Body of pancreas (tissue), 4 donors: ENCODE measurements at regions not wholly inside any gene's neighbourhood (a gene's known extent, or its start where the extent isn't known, plus 50 kb on each side); places are given as distances from the start of the nearest gene placed in this dataset.
A peak's percentile ranks its signal among the peaks of the same experiment; 100 is the strongest.

Experiments used
- ATAC-seq: fragments of 150-250 bp; one replicate; pipeline ENCODE4 v1.9.1; 2016
- DNase-seq, 4 donors: peaks; one replicate each; pipeline ENCODE4 v3.0.0-alpha.2; 2019
- H3K27ac ChIP-seq, 4 donors: fragments of 200-600 bp; sonication (generic); 1 replicate in 3 of 4; 2 replicates in 1 of 4; pipeline versions ENCODE4 v1.5.1 to v1.6.1; 2016 to 2019; ENCODE audit warnings: mild to moderate bottlenecking in 1 of 4, mixed read lengths in 1 of 4, moderate library complexity in 1 of 4
- H3K27me3 ChIP-seq, 2 donors: fragments of 200-600 bp; sonication (generic); one replicate each; pipeline ENCODE4 v1.6.0; 2016; ENCODE audit warnings: mild to moderate bottlenecking in 1 of 2
- H3K36me3 ChIP-seq, 2 donors: fragments of 200-600 bp; sonication (generic); replicated peaks in 1 of 2; 2 replicates each; pipeline ENCODE4 v1.5.1; 2016; ENCODE audit warnings: low read depth in 2 of 2; ENCODE audit not compliant: insufficient read depth in 1 of 2
- H3K4me1 ChIP-seq: fragments of 200-600 bp; sonication (generic); one replicate; pipeline ENCODE4 v1.6.0; 2016
- H3K4me3 ChIP-seq, 2 donors: fragments of 200-600 bp; sonication (generic); 1 replicate in 1 of 2; 2 replicates in 1 of 2; pipeline ENCODE4 v1.5.1; 2016 to 2019
- H3K9me3 ChIP-seq, 3 donors: fragments of 200-600 bp; sonication (generic); 1 replicate in 2 of 3; 2 replicates in 1 of 3; pipeline ENCODE4 v1.5.1; 2016
- POLR2A ChIP-seq, 3 donors: fragments of 450-650 bp; IDR thresholded peaks; one replicate each; pipeline ENCODE4 v1.6.1; 2016; ENCODE audit warnings: antibody characterized with exemption in 3 of 3, mild to moderate bottlenecking in 2 of 3
- WGBS, 2 donors: methylation state at CpG; one replicate each; pipeline ENCODE4 v1.1.5; 2017; 5-methylcytosine and 5-hydroxymethylcytosine counted together
- intact Hi-C: fragments of 100-400 bp; cut with DNase I; formaldehyde crosslinking; loops from one replicate; pipeline ENCODE4 v1.15.1; 2023
- TF ChIP-seq, protein P1 (sequence below), 7 experiments: fragments of 450-650 bp in 4 of 7; fragments of 200-600 bp in 3 of 7; sonication (generic) in 3 of 7; IDR thresholded peaks; one replicate each; pipeline ENCODE4 v1.5.1; 2016 to 2019; ENCODE audit warnings: antibody characterized with exemption in 7 of 7

- TF ChIP-seq, protein P1, sequence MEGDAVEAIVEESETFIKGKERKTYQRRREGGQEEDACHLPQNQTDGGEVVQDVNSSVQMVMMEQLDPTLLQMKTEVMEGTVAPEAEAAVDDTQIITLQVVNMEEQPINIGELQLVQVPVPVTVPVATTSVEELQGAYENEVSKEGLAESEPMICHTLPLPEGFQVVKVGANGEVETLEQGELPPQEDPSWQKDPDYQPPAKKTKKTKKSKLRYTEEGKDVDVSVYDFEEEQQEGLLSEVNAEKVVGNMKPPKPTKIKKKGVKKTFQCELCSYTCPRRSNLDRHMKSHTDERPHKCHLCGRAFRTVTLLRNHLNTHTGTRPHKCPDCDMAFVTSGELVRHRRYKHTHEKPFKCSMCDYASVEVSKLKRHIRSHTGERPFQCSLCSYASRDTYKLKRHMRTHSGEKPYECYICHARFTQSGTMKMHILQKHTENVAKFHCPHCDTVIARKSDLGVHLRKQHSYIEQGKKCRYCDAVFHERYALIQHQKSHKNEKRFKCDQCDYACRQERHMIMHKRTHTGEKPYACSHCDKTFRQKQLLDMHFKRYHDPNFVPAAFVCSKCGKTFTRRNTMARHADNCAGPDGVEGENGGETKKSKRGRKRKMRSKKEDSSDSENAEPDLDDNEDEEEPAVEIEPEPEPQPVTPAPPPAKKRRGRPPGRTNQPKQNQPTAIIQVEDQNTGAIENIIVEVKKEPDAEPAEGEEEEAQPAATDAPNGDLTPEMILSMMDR (IDR thresholded peaks at IDR 0.05), result no peak
- no peak for TF ChIP-seq POLR2A (IDR thresholded peaks at IDR 0.05)
- Histone ChIP-seq H3K27ac (no peak overlapping the region), H3K9me3 (no peaks in the 10 kb centered on the region), H3K36me3 (no peaks in the 10 kb centered on the region), H3K27me3 (no peaks in the 10 kb centered on the region), H3K4me1 (no peaks in the 10 kb centered on the region), H3K4me3 (no peak overlapping the region)
- DNase-seq (no peak), ATAC-seq (no peak)
- intact Hi-C loops, result no loop called here
- 22 to 29% methylated on average over 2 of the region's 2 CpGs for WGBS, 2 donors
Observed at GRCh38 chr3:101938262-101938847, 89.0 kb downstream of the NFKBIZ start.

GRCh38 chr3:101939361-101940049 is 90.2 kb downstream of the NFKBIZ start:
- ATAC-seq (no peak), DNase-seq (no peak)
- Histone ChIP-seq H3K4me1 (no peaks in the 10 kb centered on the region), H3K4me3 (no peak overlapping the region), H3K9me3 (no peaks in the 10 kb centered on the region), H3K27me3 (no peaks in the 10 kb centered on the region), H3K36me3 (no peaks in the 10 kb centered on the region), H3K27ac (no peak overlapping the region)
- TF ChIP-seq, protein P1 (IDR thresholded peaks at IDR 0.05), result no peak
- TF ChIP-seq POLR2A (IDR thresholded peaks at IDR 0.05), result no peak
- intact Hi-C loops, result no loop called here
- WGBS, 2 donors, result 76 to 86% methylated on average over 6 of the region's 6 CpGs

- Histone ChIP-seq H3K9me3 (no peaks in the 10 kb centered on the region), H3K4me1 (no peaks in the 10 kb centered on the region), H3K4me3 (no peak overlapping the region), H3K27ac (no peak overlapping the region), H3K36me3 (no peaks in the 10 kb centered on the region), H3K27me3 (no peaks in the 10 kb centered on the region)
- DNase-seq (peak in 2 of 4 donors; percentile 11 to 56), ATAC-seq (peak; percentile 45)
- intact Hi-C loops, result no loop called here
- TF ChIP-seq POLR2A (IDR thresholded peaks at IDR 0.05), result peak in 1 of 3 donors; percentile 12
- TF ChIP-seq, protein P1 (IDR thresholded peaks at IDR 0.05), result no peak
- WGBS, 2 donors, result 60 to 61% methylated on average over 9 of the region's 9 CpGs
Observed at GRCh38 chr3:101940521-101941317, 91.4 kb downstream of the NFKBIZ start.

- no peak for TF ChIP-seq POLR2A (IDR thresholded peaks at IDR 0.05)
- TF ChIP-seq, protein P1 (IDR thresholded peaks at IDR 0.05), result no peak
Observed at GRCh38 chr3:101941318-101942040, 92.2 kb downstream of the NFKBIZ start.

More at GRCh38 chr3:101941318-101942040, 92.2 kb downstream of the NFKBIZ start:
- WGBS, 2 donors, result 74 to 80% methylated on average over 6 of the region's 6 CpGs
- Histone ChIP-seq H3K9me3 (no peaks in the 10 kb centered on the region), H3K4me1 (no peaks in the 10 kb centered on the region), H3K27me3 (no peaks in the 10 kb centered on the region), H3K4me3 (no peak overlapping the region), H3K27ac (no peak overlapping the region), H3K36me3 (no peaks in the 10 kb centered on the region)
- intact Hi-C loops, result no loop called here
- DNase-seq (no peak), ATAC-seq (no peak)
